ENCODE measurements at regions not wholly inside any gene's neighbourhood (a gene's known extent, or its start where the extent isn't known, plus 50 kb on each side); places are given as distances from the start of the nearest gene placed in this dataset.

DNA sequence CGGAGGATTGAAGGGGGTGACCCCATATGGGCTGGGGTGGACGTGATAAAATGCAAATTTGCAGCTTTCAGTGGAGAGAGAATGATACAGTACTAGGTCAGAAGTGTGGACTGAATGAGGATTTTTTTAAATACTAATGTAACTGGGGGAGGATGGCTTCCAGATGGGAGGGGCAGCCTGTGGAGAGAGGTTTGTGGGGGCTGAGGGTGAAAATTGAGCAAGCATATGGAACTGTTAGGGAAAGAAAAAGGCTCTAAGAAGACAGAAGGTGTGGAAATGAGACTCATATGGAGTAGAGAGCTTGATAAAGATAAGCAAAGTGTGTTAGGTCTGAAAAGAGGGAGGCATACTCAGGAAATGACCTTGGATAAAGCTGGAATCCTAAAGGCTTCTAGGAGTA is 926.4 kb downstream of the IGSF11 start:
- H3K27me3 Mint-ChIP-seq (ENCODE audit: unreplicated experiment): peaks cover 2% of the 10 kb centered on the region
- no peak for DNase-seq (ENCODE audit: low spot score)
- no peaks in the 10 kb centered on the region for H3K36me3 Mint-ChIP-seq (ENCODE audit: low read depth, unreplicated experiment)
- no peak overlapping the region for H3K4me3 Mint-ChIP-seq (ENCODE audit: unreplicated experiment)
- H3K4me1 Mint-ChIP-seq (ENCODE audit: unreplicated experiment): peaks cover 21% of the 10 kb centered on the region
- H3K27ac Mint-ChIP-seq (ENCODE audit: unreplicated experiment): no peak overlapping the region
- TF ChIP-seq, protein P1, sequence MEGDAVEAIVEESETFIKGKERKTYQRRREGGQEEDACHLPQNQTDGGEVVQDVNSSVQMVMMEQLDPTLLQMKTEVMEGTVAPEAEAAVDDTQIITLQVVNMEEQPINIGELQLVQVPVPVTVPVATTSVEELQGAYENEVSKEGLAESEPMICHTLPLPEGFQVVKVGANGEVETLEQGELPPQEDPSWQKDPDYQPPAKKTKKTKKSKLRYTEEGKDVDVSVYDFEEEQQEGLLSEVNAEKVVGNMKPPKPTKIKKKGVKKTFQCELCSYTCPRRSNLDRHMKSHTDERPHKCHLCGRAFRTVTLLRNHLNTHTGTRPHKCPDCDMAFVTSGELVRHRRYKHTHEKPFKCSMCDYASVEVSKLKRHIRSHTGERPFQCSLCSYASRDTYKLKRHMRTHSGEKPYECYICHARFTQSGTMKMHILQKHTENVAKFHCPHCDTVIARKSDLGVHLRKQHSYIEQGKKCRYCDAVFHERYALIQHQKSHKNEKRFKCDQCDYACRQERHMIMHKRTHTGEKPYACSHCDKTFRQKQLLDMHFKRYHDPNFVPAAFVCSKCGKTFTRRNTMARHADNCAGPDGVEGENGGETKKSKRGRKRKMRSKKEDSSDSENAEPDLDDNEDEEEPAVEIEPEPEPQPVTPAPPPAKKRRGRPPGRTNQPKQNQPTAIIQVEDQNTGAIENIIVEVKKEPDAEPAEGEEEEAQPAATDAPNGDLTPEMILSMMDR (IDR thresholded peaks at IDR 0.05; ENCODE audit: unreplicated experiment): no peak
- no peaks in the 10 kb centered on the region for H3K9me3 Mint-ChIP-seq (ENCODE audit: unreplicated experiment)

DNA sequence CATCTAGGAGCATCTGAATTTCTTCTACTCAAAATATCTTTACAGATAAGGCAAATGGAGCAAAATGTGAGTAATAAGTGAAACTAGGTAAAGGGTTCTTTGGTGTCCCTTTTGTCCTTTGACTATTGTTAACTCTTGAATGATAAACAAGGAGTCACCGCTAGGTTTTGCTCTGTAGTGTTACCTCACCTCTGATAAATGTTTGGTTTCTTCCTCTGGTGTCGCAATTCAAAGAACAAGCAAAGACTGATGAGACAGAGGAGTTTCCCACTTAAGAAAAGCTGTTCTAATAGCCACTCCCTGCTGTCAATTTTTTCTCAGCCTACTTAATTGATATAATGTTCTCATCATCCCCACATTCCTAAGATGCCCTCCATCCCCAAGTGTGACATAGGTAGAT is 925.9 kb downstream of the IGSF11 start:
- TF ChIP-seq, protein P1 (IDR thresholded peaks at IDR 0.05; ENCODE audit: unreplicated experiment): no peak

DNA sequence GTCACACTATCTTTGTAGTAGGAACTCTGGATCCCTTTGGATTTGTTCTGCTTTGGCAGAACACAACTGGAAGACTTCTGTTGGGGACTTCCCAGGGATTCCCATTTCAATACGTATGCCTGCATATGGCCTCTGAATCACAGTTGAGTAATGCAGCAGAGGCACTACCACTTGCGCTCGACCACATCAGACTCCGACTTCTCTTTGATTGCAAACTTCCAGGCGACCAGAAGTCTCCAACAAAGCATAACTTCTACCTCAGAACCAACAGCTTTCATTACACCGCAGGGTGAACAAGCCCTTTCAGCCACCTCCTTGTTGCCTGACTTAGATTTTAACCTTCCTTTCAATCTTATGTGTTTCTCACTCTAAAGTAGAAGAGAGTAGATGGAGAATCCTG is 924.4 kb downstream of the IGSF11 start:
- H3K27ac Mint-ChIP-seq (ENCODE audit: unreplicated experiment): no peak overlapping the region

More for the DNA sequence above, 925.9 kb downstream of the IGSF11 start:
- Mint-ChIP-seq H3K27me3 (ENCODE audit: unreplicated experiment) (peaks cover 2% of the 10 kb centered on the region), H3K4me1 (ENCODE audit: unreplicated experiment) (peaks cover 21% of the 10 kb centered on the region), H3K4me3 (ENCODE audit: unreplicated experiment) (no peak overlapping the region), H3K27ac (ENCODE audit: unreplicated experiment) (no peak overlapping the region), H3K36me3 (ENCODE audit: low read depth, unreplicated experiment) (no peaks in the 10 kb centered on the region), H3K9me3 (ENCODE audit: unreplicated experiment) (no peaks in the 10 kb centered on the region)
- no peak for DNase-seq (ENCODE audit: low spot score)

DNA sequence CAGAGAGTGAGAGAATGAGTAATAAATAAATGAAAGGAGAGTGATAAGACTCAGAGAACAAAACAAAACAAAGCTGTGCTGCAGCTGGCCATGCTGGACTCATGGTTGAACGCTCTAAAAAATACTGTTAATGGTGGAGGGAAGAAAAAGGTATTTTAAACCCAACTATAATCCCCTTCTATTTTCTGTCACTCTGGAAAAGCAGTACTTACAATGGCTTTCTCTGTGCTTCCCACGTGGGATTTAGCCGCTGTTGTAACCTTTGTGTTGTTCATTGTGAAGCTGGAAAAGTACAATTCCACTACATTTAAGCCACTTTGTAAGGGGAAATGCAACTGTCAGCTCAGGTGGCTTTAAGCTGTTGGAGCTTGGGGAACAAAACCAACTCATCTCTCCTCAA is 917.7 kb downstream of the IGSF11 start:
- H3K27me3 Mint-ChIP-seq (ENCODE audit: unreplicated experiment): no peaks in the 10 kb centered on the region
- H3K27ac Mint-ChIP-seq (ENCODE audit: unreplicated experiment): no peak overlapping the region
- TF ChIP-seq, protein P1 (IDR thresholded peaks at IDR 0.05; ENCODE audit: unreplicated experiment): no peak
- H3K9me3 Mint-ChIP-seq (ENCODE audit: unreplicated experiment): no peaks in the 10 kb centered on the region
- no peak overlapping the region for H3K4me3 Mint-ChIP-seq (ENCODE audit: unreplicated experiment)
- no peaks in the 10 kb centered on the region for H3K36me3 Mint-ChIP-seq (ENCODE audit: low read depth, unreplicated experiment)
- H3K4me1 Mint-ChIP-seq (ENCODE audit: unreplicated experiment): peaks cover 9% of the 10 kb centered on the region
- DNase-seq (ENCODE audit: low spot score): no peak

More for the DNA sequence above, 924.4 kb downstream of the IGSF11 start:
- no peak for DNase-seq (ENCODE audit: low spot score)
- H3K9me3 Mint-ChIP-seq (ENCODE audit: unreplicated experiment): no peaks in the 10 kb centered on the region
- H3K36me3 Mint-ChIP-seq (ENCODE audit: low read depth, unreplicated experiment): no peaks in the 10 kb centered on the region
- no peak overlapping the region for H3K4me3 Mint-ChIP-seq (ENCODE audit: unreplicated experiment)
- no peaks in the 10 kb centered on the region for H3K27me3 Mint-ChIP-seq (ENCODE audit: unreplicated experiment)
- peaks cover 16% of the 10 kb centered on the region for H3K4me1 Mint-ChIP-seq (ENCODE audit: unreplicated experiment)
- TF ChIP-seq, protein P1 (IDR thresholded peaks at IDR 0.05; ENCODE audit: unreplicated experiment): no peak

DNA sequence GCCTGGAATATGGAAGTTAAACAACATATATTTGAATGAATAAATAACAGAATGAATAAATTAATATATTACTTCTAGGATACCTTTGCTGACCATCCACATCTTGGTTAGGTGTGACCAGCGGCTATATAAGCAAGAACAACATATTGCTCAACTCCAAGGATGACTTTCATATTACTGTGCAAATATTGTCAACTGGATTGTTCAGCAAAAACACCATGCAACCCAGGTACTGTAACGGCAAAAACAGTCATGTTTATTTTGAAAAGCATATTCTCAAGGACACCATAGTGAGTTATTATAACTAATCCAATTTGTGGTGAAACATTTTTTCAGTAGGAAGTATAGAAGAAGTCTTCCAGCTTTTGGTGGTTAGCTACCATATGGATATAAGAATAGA is 907.9 kb downstream of the IGSF11 start:
- Mint-ChIP-seq H3K27me3 (ENCODE audit: unreplicated experiment) (no peaks in the 10 kb centered on the region), H3K9me3 (ENCODE audit: unreplicated experiment) (no peaks in the 10 kb centered on the region), H3K4me1 (ENCODE audit: unreplicated experiment) (no peaks in the 10 kb centered on the region), H3K27ac (ENCODE audit: unreplicated experiment) (no peak overlapping the region), H3K4me3 (ENCODE audit: unreplicated experiment) (no peak overlapping the region), H3K36me3 (ENCODE audit: low read depth, unreplicated experiment) (no peaks in the 10 kb centered on the region)
- TF ChIP-seq, protein P1 (IDR thresholded peaks at IDR 0.05; ENCODE audit: unreplicated experiment): no peak
- DNase-seq (ENCODE audit: low spot score): no peak
